Stimulated activated CD8-positive, alpha-beta memory T cell treated with anti-CD3 and anti-CD28 coated beads, Interleukin-7, amount 100 ng/mL, for 24 hours (primary cell): ENCODE measurements at regions not wholly inside any gene's neighbourhood (a gene's known extent, or its start where the extent isn't known, plus 50 kb on each side); places are given as distances from the start of the nearest gene placed in this dataset.
"Not testable (repeated sequence)": the region's sequence is repeated elsewhere in the genome, so short reads cannot be mapped to it uniquely, and the experiment has no call there.

Experiments
- DNase-seq: peaks from one replicate; pipeline ENCODE4 v3.0.0-alpha.2; 2020; ENCODE audit warnings: low read depth

- DNase-seq = peak; percentile 5
These were observed 52.8 kb upstream of the SRSF6 start for GRCh38 chr20:43404878-43405277.

DNA sequence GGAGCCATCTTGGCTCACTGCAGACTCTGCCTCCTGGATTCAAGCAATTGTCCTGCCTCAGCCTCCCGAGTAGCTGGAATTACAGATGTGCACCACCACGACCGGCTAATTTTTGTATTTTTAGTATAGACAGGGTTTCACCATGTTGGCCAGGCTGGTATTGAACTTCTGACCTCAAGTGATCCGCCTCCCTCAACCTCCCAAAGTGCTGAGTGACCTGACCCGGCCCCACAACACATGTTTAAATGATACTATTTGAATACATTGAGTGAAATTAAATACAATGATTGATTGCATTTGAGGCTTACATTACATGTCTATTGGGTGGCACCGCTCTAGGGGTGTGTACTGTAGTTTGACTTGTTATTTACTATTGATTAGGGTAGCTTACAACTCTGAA lies 56.8 kb upstream of the SRSF6 start:
- DNase-seq = not testable (repeated sequence)

GRCh38 chr20:43398676-43399324 lies 58.9 kb upstream of the SRSF6 start:
- DNase-seq = no peak

DNA sequence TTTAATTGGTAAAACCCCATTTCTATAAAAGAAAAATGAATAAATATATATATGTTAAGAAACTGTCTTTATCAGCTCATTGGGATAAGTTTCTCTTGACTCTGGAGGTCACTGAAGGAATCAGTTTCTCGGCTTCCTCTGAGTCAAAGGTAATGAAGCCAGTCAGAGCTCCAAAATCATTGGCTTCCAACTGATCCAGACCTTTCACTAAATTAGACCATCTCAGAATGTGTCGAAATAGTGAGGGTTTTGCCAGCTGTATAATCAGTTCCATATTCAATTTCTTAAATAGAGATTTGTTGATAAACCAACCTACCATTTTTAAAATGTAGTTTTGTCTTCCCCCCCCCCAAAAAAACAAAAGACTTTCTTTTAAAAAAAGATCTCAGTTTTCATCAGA lies 60.5 kb upstream of the SRSF6 start:
- DNase-seq = no peak

DNA sequence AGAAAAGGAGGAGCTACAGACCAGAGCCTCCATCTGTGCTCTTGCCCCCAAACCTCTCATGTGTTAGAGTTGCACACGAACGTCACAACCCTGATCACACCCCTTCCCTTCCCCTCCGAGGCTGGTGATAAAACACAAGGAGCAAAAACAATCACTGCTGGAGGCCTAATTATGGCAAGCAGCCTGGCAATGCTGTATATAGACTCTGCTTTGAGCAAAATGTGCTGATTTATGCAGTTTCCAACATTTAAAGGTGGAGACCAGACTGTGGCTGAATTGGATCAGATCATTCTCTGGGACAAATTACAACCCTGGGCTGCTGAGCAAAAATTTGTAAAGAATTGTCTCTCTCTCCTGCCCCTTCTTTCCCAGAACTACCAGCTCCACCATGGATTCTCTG lies 64.6 kb upstream of the SRSF6 start:
- no peak for DNase-seq

DNA sequence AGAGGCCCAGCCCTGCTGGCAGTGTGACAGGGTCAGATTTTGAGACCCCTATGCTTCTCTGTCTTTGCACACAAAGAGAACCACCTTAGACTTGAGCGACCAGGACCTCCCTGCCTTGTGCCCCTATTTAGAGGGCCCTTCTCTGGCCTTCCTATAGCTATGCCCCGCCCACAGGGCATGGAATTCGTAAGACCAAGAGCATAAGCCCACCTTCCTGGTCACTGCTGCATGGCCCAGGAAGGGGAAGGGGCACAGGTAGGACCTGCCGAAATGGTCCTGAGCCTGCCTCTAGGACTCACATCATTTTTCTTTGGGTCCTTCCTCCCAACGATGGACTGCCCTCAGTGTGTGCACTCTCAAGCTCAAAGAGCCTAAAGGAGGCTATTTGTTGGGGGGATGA lies 65.1 kb upstream of the SRSF6 start:
- DNase-seq = no peak

DNA sequence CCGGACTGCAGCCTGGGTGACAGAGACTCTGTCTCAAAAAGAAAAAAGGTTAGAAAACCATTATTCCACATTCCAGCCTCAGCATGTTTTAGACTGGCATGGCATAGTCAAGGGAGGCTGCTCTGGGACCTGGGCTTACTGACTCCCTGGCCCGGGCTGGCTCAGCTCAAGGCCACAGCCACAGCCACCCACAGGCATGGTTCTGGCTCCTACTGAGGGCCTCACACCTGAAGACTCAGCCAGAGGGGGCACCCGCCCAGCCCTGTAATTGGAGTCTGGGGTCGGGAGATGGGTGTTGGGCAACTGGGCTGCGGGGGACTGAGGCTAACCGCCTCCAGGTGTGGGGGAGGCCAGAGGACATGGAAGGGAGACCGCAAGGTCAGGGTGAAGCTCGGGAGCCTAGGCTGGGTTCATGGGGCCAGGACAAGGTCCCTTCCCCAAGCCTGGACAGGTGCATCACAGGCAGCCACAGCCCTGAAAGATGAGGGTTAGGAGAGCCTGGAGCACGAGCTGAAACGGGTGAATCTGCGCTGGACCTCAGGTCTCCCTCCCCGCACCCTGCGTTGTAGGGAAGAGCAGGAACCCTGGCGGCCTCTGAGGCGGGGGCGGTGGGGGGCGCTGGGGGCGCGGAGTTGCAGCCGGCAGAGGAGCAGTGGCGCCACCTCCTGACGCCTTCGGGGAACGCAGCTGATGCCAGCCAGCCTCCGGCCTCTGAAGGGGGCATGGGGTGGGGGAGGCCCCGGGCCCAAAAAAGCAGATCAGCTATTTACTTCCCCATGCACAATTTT lies 67.7 kb upstream of the SRSF6 start:
- no peak for DNase-seq

GRCh38 chr20:43389211-43389610 lies 68.5 kb upstream of the SRSF6 start:
- no peak for DNase-seq

GRCh38 chr20:43388268-43389002 lies 69.3 kb upstream of the SRSF6 start:
- no peak for DNase-seq

DNA sequence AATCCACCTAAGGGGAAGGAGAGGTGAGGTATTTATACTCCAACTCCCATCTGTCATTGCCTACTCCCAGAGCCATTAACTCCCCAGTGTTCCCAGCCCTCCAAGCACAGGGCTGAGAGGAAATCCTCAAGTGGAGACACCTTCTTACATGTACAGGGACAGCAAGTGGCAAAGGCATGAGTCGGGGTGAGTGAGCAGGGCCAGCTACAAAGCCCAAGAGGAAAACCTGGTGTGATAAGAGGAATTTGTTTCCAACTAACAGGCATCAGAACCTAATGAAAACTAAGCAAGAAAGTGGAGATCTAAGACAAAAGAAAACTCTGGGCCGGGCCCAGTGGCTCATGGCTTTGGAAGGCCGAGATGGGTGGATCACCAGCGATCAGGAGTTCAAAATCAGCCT lies 70.0 kb upstream of the SRSF6 start:
- no peak for DNase-seq

DNA sequence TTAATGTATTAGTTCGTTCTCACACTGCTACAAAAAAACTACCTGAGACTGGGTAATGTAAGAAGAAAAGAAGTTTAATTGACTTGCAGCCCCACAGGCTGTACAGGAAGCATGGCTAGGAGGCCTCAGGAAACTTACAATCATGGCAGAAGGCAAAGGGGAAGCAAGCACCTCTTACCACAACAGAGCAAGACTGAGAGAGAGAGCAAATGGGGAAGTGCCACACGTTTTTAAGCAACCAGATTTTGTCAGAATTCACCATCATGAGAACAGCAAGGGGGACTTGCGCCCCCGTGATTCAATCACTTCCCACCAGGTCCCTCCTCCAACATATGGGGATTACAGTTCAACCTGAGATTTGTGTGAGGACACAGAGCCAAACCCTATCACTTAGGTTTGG lies 70.8 kb upstream of the SRSF6 start:
- no peak for DNase-seq

- no peak for DNase-seq
These were observed 71.8 kb upstream of the SRSF6 start for GRCh38 chr20:43385914-43386313.

DNA sequence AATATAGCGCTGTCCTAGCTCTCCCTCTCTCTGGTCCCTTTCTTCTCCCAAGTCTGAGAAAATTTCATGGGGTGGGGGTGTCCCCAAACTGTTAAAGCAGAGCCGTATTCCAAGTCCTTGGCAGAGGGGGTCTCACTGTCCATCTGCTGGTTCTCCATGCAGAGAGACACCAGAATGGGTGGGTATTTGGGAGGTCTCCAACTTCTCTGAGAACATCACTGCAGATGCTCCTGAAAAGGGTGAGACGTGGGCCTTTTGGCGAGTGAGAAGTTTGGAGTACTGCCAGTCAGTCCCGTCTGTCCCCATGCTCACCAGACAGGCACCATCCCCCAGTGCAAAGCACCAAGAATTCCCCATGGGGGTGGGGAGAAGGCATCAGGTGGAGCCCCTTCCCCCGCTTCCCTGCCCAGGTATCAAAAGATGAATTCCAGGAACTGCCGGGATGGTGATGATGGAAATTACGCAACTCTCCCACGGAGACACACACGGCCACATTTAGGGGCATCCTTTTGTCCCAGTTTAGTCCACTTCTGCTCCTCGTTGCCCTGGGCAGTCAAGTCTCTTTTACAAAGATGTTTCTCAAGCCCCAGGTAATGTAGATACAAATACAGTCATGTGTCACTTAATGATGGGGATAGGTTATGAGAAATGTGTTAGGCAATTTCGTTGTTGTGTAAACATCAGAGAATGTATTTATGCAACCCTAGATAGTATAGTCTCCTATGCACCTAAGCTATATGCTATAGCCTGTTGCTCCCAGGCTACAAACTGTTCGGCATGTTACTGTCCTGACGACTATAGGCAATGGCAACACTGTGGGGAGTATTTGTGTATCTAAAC lies 73.4 kb upstream of the SRSF6 start:
- DNase-seq = no peak

GRCh38 chr20:43383026-43383795 lies 74.5 kb upstream of the SRSF6 start:
- DNase-seq = no peak

- DNase-seq = not testable (repeated sequence)
These were observed 75.6 kb upstream of the SRSF6 start for GRCh38 chr20:43382135-43382534.

DNA sequence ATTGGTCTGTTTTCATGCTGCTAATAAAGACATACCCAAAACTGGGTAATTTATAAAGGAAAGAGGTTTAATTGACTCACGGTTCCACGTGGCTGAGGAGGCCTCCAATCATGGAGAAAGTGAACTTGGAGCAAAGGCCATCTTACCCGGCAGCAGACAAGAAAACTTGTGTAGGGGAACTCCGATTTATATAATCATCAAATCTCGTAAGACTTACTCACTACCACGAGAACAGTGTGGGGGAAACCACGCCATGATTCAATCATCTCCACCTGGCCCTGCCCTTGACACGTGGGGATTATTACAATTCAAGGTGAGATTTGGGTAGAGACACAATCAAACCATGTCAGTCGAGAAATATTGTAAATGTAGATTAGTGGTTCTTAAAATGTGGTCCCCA lies 76.2 kb upstream of the SRSF6 start:
- DNase-seq = not testable (repeated sequence)

- DNase-seq = no peak
These were observed 78.3 kb upstream of the SRSF6 start for GRCh38 chr20:43379239-43379917.

DNA sequence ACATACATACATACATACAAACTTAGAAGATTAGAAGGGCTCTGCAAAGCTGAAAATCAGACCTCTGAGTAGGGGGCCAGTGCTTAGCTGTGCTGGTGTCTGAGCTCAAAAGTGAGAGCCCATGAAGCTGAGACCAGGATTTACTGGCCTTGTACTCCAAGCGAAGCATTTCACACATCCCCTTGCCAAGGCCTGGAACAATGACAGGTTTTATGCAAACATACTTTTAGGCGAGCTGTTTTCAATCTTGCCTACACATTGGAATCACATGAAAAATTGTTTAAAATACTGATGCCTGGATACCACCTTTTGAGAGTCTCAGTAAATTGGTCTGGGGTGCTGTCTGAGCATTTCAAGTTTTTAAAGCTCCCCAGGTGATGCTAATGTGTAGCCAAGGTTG lies 80.9 kb upstream of the SRSF6 start:
- no peak for DNase-seq

- no peak for DNase-seq
These were observed 82.1 kb upstream of the SRSF6 start for GRCh38 chr20:43375591-43375990.

GRCh38 chr20:43372051-43372450 lies 85.6 kb upstream of the SRSF6 start:
- DNase-seq = no peak

DNA sequence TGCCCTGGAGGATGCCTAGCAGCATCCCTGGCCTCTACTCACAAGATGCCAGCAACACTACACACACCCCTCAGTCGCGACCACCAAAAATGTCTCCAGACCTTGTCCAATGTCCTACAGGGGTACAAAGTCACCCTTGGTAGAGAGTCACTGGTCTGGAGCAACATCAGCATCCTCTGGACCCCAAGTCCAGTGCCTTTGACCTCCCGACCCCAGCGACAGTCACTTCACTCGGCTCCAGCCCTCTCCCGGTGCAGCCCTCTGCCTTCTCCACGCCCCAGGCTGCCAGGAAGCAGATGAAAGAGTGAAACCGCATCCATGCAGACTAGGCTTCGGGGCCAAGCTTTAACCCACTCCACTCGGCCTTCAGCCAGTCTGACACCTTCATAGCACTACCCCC lies 92.0 kb upstream of the SRSF6 start:
- DNase-seq = no peak
